ENCODE measurements at regions not wholly inside any gene's neighbourhood (a gene's known extent, or its start where the extent isn't known, plus 50 kb on each side); places are given as distances from the start of the nearest gene placed in this dataset.

DNA sequence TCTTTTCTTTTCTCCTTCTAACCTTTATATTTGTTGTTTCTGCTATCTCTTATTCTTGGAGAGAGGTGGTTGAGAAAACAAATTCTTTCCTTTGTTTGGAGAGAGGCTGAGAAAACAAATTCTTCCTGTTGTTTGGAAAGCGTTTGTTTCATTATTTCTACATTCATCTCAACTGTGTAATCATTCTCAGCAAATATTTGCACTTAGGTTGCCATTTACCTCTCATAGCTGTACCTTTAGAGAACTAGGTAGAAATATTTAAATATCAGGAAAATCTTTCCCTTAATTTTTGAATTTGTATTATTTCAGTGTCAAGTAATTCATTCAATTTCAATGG lies 1824.4 kb upstream of the CDH9 start:
- TF ChIP-seq, protein P1, sequence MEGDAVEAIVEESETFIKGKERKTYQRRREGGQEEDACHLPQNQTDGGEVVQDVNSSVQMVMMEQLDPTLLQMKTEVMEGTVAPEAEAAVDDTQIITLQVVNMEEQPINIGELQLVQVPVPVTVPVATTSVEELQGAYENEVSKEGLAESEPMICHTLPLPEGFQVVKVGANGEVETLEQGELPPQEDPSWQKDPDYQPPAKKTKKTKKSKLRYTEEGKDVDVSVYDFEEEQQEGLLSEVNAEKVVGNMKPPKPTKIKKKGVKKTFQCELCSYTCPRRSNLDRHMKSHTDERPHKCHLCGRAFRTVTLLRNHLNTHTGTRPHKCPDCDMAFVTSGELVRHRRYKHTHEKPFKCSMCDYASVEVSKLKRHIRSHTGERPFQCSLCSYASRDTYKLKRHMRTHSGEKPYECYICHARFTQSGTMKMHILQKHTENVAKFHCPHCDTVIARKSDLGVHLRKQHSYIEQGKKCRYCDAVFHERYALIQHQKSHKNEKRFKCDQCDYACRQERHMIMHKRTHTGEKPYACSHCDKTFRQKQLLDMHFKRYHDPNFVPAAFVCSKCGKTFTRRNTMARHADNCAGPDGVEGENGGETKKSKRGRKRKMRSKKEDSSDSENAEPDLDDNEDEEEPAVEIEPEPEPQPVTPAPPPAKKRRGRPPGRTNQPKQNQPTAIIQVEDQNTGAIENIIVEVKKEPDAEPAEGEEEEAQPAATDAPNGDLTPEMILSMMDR (IDR thresholded peaks at IDR 0.05; ENCODE audit: low read depth, low read length, poor library complexity, severe bottlenecking), result no peak
- TF ChIP-seq EZH2phosphoT487 (IDR thresholded peaks at IDR 0.05; ENCODE audit: borderline replicate concordance, low read length), result no peak
